Parathyroid adenoma (tissue), 2 donors: ENCODE measurements at regions not wholly inside any gene's neighbourhood (a gene's known extent, or its start where the extent isn't known, plus 50 kb on each side); places are given as distances from the start of the nearest gene placed in this dataset.

ENCODE experiments used
- H2AFZ ChIP-seq: fragments of 300-600 bp; sonication (generic); one replicate; pipeline ENCODE4 v1.7.0; 2017; ENCODE audit warnings: antibody characterized with exemption, mild to moderate bottlenecking
- H3K27ac ChIP-seq: fragments of 300-600 bp; sonication (generic); one replicate; pipeline ENCODE4 v1.7.0; 2017
- H3K27me3 ChIP-seq: fragments of 300-600 bp; sonication (generic); one replicate; pipeline ENCODE4 v1.7.0; 2017; ENCODE audit warnings: low read length; ENCODE audit not compliant: control insufficient read depth, insufficient read depth
- H3K36me3 ChIP-seq: fragments of 300-600 bp; sonication (generic); one replicate; pipeline ENCODE4 v1.7.0; 2017; ENCODE audit warnings: low read length; ENCODE audit not compliant: control insufficient read depth, insufficient read depth
- H3K4me1 ChIP-seq: fragments of 300-600 bp; sonication (generic); one replicate; pipeline ENCODE4 v1.7.0; 2017; ENCODE audit warnings: control low read depth
- H3K4me2 ChIP-seq: fragments of 300-600 bp; sonication (generic); one replicate; pipeline ENCODE4 v1.7.0; 2017; ENCODE audit warnings: low read length
- H3K4me3 ChIP-seq: fragments of 300-600 bp; sonication (generic); one replicate; pipeline ENCODE4 v1.7.0; 2017; ENCODE audit warnings: low read depth, low read length
- H3K79me2 ChIP-seq: fragments of 300-600 bp; sonication (generic); one replicate; pipeline ENCODE4 v1.7.0; 2017; ENCODE audit warnings: control low read depth
- H3K9ac ChIP-seq: fragments of 300-600 bp; sonication (generic); one replicate; pipeline ENCODE4 v1.7.0; 2017; ENCODE audit warnings: mild to moderate bottlenecking
- H3K9me3 ChIP-seq: fragments of 300-600 bp; sonication (generic); one replicate; pipeline ENCODE4 v1.7.0; 2017; ENCODE audit warnings: low read length; ENCODE audit not compliant: control insufficient read depth
- TF ChIP-seq, protein P1 (sequence below): fragments of 300-600 bp; sonication (generic); IDR thresholded peaks from one replicate; pipeline ENCODE4 v1.7.0; 2017; ENCODE audit warnings: antibody characterized with exemption, mild to moderate bottlenecking
- donor health status: primary hyperparathyroidism.

DNA sequence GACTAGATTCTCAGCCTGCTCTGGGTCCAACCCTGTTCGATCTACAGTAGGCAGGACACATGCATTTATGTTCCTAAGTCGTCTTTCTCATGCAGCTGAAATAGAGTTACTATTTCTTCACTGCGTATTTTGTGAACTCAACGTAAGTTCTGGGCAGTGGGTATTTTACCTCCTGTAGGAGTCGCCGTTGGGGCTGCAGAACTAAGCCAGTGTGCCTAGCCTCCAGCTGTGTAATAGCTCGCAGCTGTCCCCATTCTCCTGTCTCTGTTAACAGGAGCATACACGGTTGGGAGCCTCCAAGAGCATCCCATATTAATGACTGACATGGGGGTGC lies 58.4 kb upstream of the HRH1 start:
- Histone ChIP-seq H3K4me3 (no peak overlapping the region), H3K4me1 (no peaks in the 10 kb centered on the region), H3K9ac (no peak overlapping the region), H3K79me2 (no peaks in the 10 kb centered on the region), H3K9me3 (no peaks in the 10 kb centered on the region), H2AFZ (no peak overlapping the region), H3K27ac (no peak overlapping the region), H3K27me3 (no peaks in the 10 kb centered on the region), H3K4me2 (no peak overlapping the region), H3K36me3 (no peaks in the 10 kb centered on the region)
- TF ChIP-seq, protein P1, sequence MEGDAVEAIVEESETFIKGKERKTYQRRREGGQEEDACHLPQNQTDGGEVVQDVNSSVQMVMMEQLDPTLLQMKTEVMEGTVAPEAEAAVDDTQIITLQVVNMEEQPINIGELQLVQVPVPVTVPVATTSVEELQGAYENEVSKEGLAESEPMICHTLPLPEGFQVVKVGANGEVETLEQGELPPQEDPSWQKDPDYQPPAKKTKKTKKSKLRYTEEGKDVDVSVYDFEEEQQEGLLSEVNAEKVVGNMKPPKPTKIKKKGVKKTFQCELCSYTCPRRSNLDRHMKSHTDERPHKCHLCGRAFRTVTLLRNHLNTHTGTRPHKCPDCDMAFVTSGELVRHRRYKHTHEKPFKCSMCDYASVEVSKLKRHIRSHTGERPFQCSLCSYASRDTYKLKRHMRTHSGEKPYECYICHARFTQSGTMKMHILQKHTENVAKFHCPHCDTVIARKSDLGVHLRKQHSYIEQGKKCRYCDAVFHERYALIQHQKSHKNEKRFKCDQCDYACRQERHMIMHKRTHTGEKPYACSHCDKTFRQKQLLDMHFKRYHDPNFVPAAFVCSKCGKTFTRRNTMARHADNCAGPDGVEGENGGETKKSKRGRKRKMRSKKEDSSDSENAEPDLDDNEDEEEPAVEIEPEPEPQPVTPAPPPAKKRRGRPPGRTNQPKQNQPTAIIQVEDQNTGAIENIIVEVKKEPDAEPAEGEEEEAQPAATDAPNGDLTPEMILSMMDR, result no peak

DNA sequence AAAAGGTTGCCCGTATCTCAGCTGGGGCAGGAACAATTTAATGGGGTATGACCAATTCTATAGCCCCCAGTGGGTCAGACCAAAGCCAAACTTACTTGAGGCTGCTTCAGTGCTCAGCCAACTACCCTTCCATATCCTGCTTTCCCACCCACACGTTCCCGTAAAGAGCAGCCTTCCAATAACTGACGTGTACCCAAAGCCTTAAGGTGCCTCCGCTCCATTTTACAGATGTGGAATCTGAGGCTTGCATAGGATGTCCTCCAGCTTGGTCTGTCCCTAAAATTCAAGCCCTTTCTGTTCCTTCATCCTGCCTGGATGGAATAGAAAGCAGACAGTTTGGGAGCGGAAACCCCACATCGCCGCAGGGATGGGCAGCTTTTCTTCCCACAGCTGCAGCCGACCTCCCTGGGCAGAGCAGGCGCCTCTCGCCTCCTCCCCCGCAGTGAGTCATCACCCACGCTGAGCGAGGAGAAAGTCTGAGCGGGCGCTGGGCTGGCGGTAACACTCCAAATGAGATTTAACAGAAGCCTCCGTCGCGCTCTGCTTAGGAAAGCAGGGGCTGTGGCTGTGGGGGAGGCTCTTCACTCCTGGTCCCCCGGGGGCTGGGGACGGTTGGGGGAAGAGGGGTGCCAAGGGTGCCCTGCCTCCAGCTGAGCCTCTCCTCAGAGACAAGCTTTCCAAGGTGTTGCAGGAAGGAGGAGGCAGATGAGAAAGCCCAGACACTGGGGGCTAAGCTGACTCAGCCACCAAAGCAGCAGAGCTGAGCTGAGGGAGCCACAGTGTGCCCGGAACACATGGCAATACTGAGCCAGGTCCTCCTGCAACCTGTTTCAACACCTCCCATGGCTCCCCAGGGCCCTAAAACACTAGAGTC lies 57.8 kb upstream of the HRH1 start:
- no peaks in the 10 kb centered on the region for H3K27me3 ChIP-seq
- no peak overlapping the region for H3K4me2 ChIP-seq
- H2AFZ ChIP-seq, result peak overlapping the region; percentile 67
- no peaks in the 10 kb centered on the region for H3K4me1 ChIP-seq
- H3K4me3 ChIP-seq, result no peak overlapping the region
- H3K9ac ChIP-seq, result no peak overlapping the region
- no peak overlapping the region for H3K27ac ChIP-seq
- H3K79me2 ChIP-seq, result no peaks in the 10 kb centered on the region
- H3K36me3 ChIP-seq, result no peaks in the 10 kb centered on the region
- TF ChIP-seq, protein P1, result no peak
- H3K9me3 ChIP-seq, result no peaks in the 10 kb centered on the region

DNA sequence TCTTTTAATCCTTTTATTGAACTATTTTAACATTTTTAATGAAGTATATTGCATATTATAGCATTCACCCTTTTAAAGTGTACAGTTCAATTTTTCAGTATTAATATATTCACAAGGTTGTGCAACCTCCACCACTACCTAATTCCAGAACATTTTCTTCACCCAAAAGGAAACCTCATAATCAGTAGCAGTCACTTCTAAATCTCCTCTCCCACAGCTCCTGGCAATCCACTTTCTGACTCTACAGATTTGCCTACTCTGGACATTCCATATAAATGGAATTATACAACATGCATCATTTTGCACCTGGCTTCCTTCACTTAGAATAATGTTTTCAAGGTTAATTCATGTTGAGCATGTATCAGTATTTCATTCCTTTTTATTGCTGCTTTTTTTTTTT lies 55.0 kb upstream of the HRH1 start:
- Histone ChIP-seq H3K27ac (no peak overlapping the region), H3K9ac (no peak overlapping the region), H3K79me2 (no peaks in the 10 kb centered on the region), H2AFZ (no peak overlapping the region), H3K27me3 (no peaks in the 10 kb centered on the region), H3K4me1 (no peaks in the 10 kb centered on the region), H3K9me3 (no peaks in the 10 kb centered on the region), H3K36me3 (no peaks in the 10 kb centered on the region), H3K4me2 (no peak overlapping the region), H3K4me3 (no peak overlapping the region)
- TF ChIP-seq, protein P1, result no peak
